HG03457 (cell line): ENCODE measurements at regions not wholly inside any gene's neighbourhood (a gene's known extent, or its start where the extent isn't known, plus 50 kb on each side); places are given as distances from the start of the nearest gene placed in this dataset.
"Not testable (repeated sequence)": the region's sequence is repeated elsewhere in the genome, so short reads cannot be mapped to it uniquely, and the experiment has no call there.

ENCODE experiments used
- ATAC-seq: cut with Tn5 transposase; IDR thresholded peaks from one replicate; pipeline ENCODE4 v1.9.1; 2021; ENCODE audit warnings: moderate number of reproducible peaks; ENCODE audit not compliant: unreplicated experiment

- ATAC-seq = no peak
Measured at GRCh38 chr2:235216901-235217300, 265.1 kb downstream of the SH3BP4 start.

GRCh38 chr2:235217846-235218245 is 266.0 kb downstream of the SH3BP4 start:
- ATAC-seq = no peak

GRCh38 chr2:235218486-235218907 is 266.7 kb downstream of the SH3BP4 start:
- ATAC-seq = no peak

- ATAC-seq = no peak
Measured at GRCh38 chr2:235219048-235219447, 267.2 kb downstream of the SH3BP4 start.

- no peak for ATAC-seq
Measured at GRCh38 chr2:235220331-235220730, 268.5 kb downstream of the SH3BP4 start.

GRCh38 chr2:235223011-235223410 is 270.8 kb upstream of the AGAP1 start:
- no peak for ATAC-seq

- ATAC-seq = no peak
Measured at GRCh38 chr2:235224410-235224809, 269.4 kb upstream of the AGAP1 start.

GRCh38 chr2:235225261-235225660 is 268.6 kb upstream of the AGAP1 start:
- ATAC-seq = no peak

- no peak for ATAC-seq
Measured at GRCh38 chr2:235227590-235227989, 266.3 kb upstream of the AGAP1 start.

- not testable (repeated sequence) for ATAC-seq
Measured at GRCh38 chr2:235228422-235228821, 265.4 kb upstream of the AGAP1 start.

- ATAC-seq = no peak
Measured at GRCh38 chr2:235229236-235229635, 264.6 kb upstream of the AGAP1 start.

- ATAC-seq = no peak
Measured at GRCh38 chr2:235230821-235231601, 262.8 kb upstream of the AGAP1 start.

GRCh38 chr2:235232449-235233433 is 261.1 kb upstream of the AGAP1 start:
- no peak for ATAC-seq

GRCh38 chr2:235234736-235235135 is 259.1 kb upstream of the AGAP1 start:
- no peak for ATAC-seq

GRCh38 chr2:235235977-235236767 is 257.7 kb upstream of the AGAP1 start:
- no peak for ATAC-seq

GRCh38 chr2:235238537-235238936 is 255.3 kb upstream of the AGAP1 start:
- no peak for ATAC-seq

- ATAC-seq = no peak
Measured at GRCh38 chr2:235240574-235240973, 253.3 kb upstream of the AGAP1 start.

GRCh38 chr2:235244255-235245220 is 249.3 kb upstream of the AGAP1 start:
- no peak for ATAC-seq

- ATAC-seq = no peak
Measured at GRCh38 chr2:235247001-235247400, 246.8 kb upstream of the AGAP1 start.

- no peak for ATAC-seq
Measured at GRCh38 chr2:235255693-235256092, 238.2 kb upstream of the AGAP1 start.
